ENCODE measurements at regions not wholly inside any gene's neighbourhood (a gene's known extent, or its start where the extent isn't known, plus 50 kb on each side); places are given as distances from the start of the nearest gene placed in this dataset.

DNA sequence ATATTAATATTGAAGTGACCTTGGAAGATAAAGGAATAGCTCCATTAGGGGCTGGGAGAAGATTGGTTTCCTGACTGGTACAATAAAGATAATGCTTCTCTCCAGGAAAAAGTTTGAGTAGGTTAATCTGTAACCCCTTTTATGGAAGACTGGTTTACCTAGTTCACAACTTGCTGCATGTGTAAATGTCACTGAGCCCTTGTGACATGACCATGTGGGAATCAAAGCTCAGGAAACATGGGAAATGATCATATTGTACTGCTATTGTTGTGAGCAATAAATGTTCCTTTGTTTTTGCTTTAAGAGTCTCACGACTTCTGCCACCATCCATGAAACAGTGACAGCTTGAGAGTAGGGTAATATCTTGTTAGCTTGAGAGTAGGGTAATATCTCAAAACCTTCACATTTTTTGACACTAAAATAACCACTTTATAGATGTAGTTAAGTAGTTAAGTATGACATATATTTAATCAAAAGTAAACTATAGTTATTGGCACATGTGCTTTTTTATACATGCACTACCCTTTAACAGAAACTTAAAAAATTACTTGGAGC, 1338.6 kb downstream of the FSCB start:
- Histone ChIP-seq H3K27ac (ENCODE audit: low read depth) (no peak overlapping the region), H3K36me3 (ENCODE audit: insufficient read depth) (no peaks in the 10 kb centered on the region), H3K4me1 (ENCODE audit: insufficient read depth) (no peaks in the 10 kb centered on the region), H3K4me3 (ENCODE audit: low read depth, low read length) (no peak overlapping the region)
- 81% methylated on average over 1 of the region's 1 CpG for WGBS
- DNase-seq (ENCODE audit: extremely low spot score): no peak

DNA sequence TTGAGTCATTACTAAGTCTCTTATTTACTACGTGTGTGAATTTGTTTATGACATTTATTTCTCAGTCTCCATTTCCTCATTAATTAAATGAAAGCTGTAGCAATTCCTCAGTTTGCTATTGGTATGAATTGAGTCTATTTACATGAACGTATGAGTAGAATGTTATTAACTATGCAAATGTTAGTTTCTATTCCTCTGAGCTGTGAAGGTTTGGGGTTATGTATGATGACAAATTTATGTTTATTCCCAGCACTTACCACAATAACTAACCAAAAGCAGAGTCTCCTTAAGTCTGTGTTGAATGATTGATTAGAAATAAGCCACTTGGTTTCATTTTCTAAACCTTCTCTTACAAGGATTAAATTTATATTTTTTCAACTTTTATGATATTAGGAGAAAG, 1340.9 kb downstream of the FSCB start:
- DNase-seq (ENCODE audit: extremely low spot score): no peak
- WGBS: 90% methylated on average over 2 of the region's 2 CpGs
- no peaks in the 10 kb centered on the region for H3K36me3 ChIP-seq (ENCODE audit: insufficient read depth)
- H3K27ac ChIP-seq (ENCODE audit: low read depth): no peak overlapping the region
- H3K4me1 ChIP-seq (ENCODE audit: insufficient read depth): no peaks in the 10 kb centered on the region
- H3K4me3 ChIP-seq (ENCODE audit: low read depth, low read length): no peak overlapping the region

GRCh38 chr14:43165651-43166050, 1341.4 kb downstream of the FSCB start:
- WGBS: 89% methylated on average over 2 of the region's 2 CpGs
- Histone ChIP-seq H3K4me3 (ENCODE audit: low read depth, low read length) (no peak overlapping the region), H3K4me1 (ENCODE audit: insufficient read depth) (no peaks in the 10 kb centered on the region), H3K27ac (ENCODE audit: low read depth) (no peak overlapping the region), H3K36me3 (ENCODE audit: insufficient read depth) (no peaks in the 10 kb centered on the region)
- DNase-seq (ENCODE audit: extremely low spot score): no peak

DNA sequence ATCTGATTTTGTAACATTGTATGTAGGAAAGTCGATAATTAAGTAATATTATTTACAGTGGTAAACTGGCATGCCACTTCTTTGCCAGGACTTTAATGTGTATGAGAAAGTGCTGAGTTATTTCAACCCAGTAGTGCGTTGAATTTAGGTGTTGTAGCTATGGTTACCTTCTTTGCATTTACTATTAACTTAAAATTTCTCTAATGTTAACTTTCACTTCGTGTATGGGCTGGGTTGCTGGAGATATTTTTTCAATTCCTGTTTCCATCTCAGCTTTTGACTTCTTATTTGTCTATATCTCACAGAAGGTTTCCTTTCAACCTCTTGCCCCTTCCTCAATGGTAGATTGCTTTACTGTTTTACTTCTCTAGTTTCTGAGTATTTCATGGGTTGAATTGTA, 1345.6 kb downstream of the FSCB start:
- H3K4me3 ChIP-seq (ENCODE audit: low read depth, low read length): no peak overlapping the region
- no peaks in the 10 kb centered on the region for H3K36me3 ChIP-seq (ENCODE audit: insufficient read depth)
- H3K4me1 ChIP-seq (ENCODE audit: insufficient read depth): no peaks in the 10 kb centered on the region
- no peak overlapping the region for H3K27ac ChIP-seq (ENCODE audit: low read depth)
- DNase-seq (ENCODE audit: extremely low spot score): no peak
- 89% methylated on average over 3 of the region's 3 CpGs for WGBS

- Histone ChIP-seq H3K36me3 (ENCODE audit: insufficient read depth) (no peaks in the 10 kb centered on the region), H3K4me1 (ENCODE audit: insufficient read depth) (no peaks in the 10 kb centered on the region), H3K4me3 (ENCODE audit: low read depth, low read length) (no peak overlapping the region), H3K27ac (ENCODE audit: low read depth) (no peak overlapping the region)
- no peak for DNase-seq (ENCODE audit: extremely low spot score)
- 81% methylated on average over 2 of the region's 2 CpGs for WGBS
Measured at GRCh38 chr14:43157661-43158060, 1349.4 kb downstream of the FSCB start.

DNA sequence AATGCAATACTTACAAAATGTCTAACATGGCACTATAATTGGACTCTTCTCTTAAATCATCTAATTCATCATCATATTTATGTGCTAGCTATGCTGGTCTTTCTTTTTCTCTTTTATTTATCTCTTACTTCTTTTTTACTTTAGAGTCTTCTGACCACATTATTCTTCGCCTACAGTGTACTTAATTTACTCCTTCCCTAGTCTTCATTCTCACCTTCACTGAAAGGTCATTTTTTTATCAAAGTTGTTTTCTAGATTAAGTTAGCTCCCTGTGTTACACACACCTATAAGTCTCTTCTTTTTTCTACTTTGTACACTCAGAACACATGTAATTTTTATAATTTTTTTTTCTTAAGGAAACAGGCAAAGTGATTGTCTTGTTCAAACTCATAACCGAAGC, 1351.2 kb downstream of the FSCB start:
- WGBS: 94% methylated on average over 2 of the region's 2 CpGs
- no peak overlapping the region for H3K27ac ChIP-seq (ENCODE audit: low read depth)
- no peak for DNase-seq (ENCODE audit: extremely low spot score)
- H3K4me1 ChIP-seq (ENCODE audit: insufficient read depth): no peaks in the 10 kb centered on the region
- H3K4me3 ChIP-seq (ENCODE audit: low read depth, low read length): no peak overlapping the region
- no peaks in the 10 kb centered on the region for H3K36me3 ChIP-seq (ENCODE audit: insufficient read depth)

GRCh38 chr14:43155258-43155657, 1351.8 kb downstream of the FSCB start:
- WGBS: 91% methylated on average over 1 of the region's 1 CpG
- no peaks in the 10 kb centered on the region for H3K36me3 ChIP-seq (ENCODE audit: insufficient read depth)

DNA sequence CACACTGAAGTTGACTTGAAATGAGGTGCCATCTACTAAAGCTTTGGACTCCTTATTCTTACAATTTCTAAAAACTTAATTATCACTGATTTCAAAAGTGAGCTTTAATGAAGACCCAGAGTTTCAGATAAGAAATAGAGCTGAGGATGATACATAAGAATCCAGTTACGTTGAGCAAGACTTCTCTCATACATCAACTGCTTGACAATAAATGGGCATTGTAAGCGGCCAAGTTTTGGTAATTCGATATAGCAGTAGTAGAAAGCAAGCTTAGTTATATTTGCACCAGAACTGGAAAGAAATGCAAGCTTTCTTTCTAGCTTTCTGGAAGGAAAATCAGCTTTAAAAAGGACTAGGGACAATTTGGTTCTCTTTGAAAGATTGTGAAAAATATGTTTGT, 1359.6 kb downstream of the FSCB start:
- Histone ChIP-seq H3K4me3 (ENCODE audit: low read depth, low read length) (no peak overlapping the region), H3K36me3 (ENCODE audit: insufficient read depth) (no peaks in the 10 kb centered on the region), H3K27ac (ENCODE audit: low read depth) (no peak overlapping the region), H3K4me1 (ENCODE audit: insufficient read depth) (no peaks in the 10 kb centered on the region)
- WGBS: 68% methylated on average over 3 of the region's 3 CpGs
- no peak for DNase-seq (ENCODE audit: extremely low spot score)

More at GRCh38 chr14:43155258-43155657, 1351.8 kb downstream of the FSCB start:
- no peak overlapping the region for H3K27ac ChIP-seq (ENCODE audit: low read depth)
- no peak for DNase-seq (ENCODE audit: extremely low spot score)
- no peak overlapping the region for H3K4me3 ChIP-seq (ENCODE audit: low read depth, low read length)
- no peaks in the 10 kb centered on the region for H3K4me1 ChIP-seq (ENCODE audit: insufficient read depth)

DNA sequence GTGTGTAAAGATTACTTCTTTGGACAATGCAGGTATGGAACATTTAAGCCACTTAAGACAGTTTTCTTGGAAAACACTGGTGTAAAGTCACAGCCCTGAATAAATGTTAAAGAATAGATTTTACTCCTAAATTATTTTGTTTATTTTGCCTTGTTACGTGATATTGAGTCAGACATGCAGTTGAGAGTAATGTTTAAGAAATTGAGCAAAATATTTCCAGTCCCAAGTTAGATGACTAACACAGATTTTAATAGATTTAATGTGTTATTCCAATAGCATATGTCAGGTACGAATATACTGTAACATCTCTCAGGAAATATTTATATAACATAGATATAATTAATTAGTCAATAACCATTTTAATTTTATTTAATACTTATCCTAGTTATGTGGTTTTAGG, 1361.7 kb downstream of the FSCB start:
- no peaks in the 10 kb centered on the region for H3K4me1 ChIP-seq (ENCODE audit: insufficient read depth)
- DNase-seq (ENCODE audit: extremely low spot score): no peak
- 80% methylated on average over 2 of the region's 2 CpGs for WGBS
- H3K36me3 ChIP-seq (ENCODE audit: insufficient read depth): no peaks in the 10 kb centered on the region
- no peak overlapping the region for H3K27ac ChIP-seq (ENCODE audit: low read depth)
- no peak overlapping the region for H3K4me3 ChIP-seq (ENCODE audit: low read depth, low read length)

GRCh38 chr14:43143106-43143505, 1364.0 kb downstream of the FSCB start:
- Histone ChIP-seq H3K4me1 (ENCODE audit: insufficient read depth) (no peaks in the 10 kb centered on the region), H3K4me3 (ENCODE audit: low read depth, low read length) (no peak overlapping the region), H3K27ac (ENCODE audit: low read depth) (no peak overlapping the region), H3K36me3 (ENCODE audit: insufficient read depth) (no peaks in the 10 kb centered on the region)
- WGBS: 89% methylated on average over 2 of the region's 2 CpGs
- no peak for DNase-seq (ENCODE audit: extremely low spot score)

GRCh38 chr14:43141636-43142191, 1365.4 kb downstream of the FSCB start:
- no peak for DNase-seq (ENCODE audit: extremely low spot score)
- Histone ChIP-seq H3K27ac (ENCODE audit: low read depth) (no peak overlapping the region), H3K36me3 (ENCODE audit: insufficient read depth) (no peaks in the 10 kb centered on the region), H3K4me3 (ENCODE audit: low read depth, low read length) (no peak overlapping the region), H3K4me1 (ENCODE audit: insufficient read depth) (no peaks in the 10 kb centered on the region)
- 96% methylated on average over 17 of the region's 17 CpGs for WGBS

GRCh38 chr14:43140453-43140852, 1366.6 kb downstream of the FSCB start:
- Histone ChIP-seq H3K4me3 (ENCODE audit: low read depth, low read length) (no peak overlapping the region), H3K36me3 (ENCODE audit: insufficient read depth) (no peaks in the 10 kb centered on the region), H3K4me1 (ENCODE audit: insufficient read depth) (no peaks in the 10 kb centered on the region), H3K27ac (ENCODE audit: low read depth) (no peak overlapping the region)
- WGBS: 81% methylated on average over 2 of the region's 2 CpGs
- DNase-seq (ENCODE audit: extremely low spot score): no peak

- no peak for DNase-seq (ENCODE audit: extremely low spot score)
- no peak overlapping the region for H3K4me3 ChIP-seq (ENCODE audit: low read depth, low read length)
- 91% methylated on average over 23 of the region's 23 CpGs for WGBS
- H3K4me1 ChIP-seq (ENCODE audit: insufficient read depth): no peaks in the 10 kb centered on the region
- no peak overlapping the region for H3K27ac ChIP-seq (ENCODE audit: low read depth)
- H3K36me3 ChIP-seq (ENCODE audit: insufficient read depth): no peaks in the 10 kb centered on the region
Measured at GRCh38 chr14:43135877-43136411, 1371.1 kb downstream of the FSCB start.

DNA sequence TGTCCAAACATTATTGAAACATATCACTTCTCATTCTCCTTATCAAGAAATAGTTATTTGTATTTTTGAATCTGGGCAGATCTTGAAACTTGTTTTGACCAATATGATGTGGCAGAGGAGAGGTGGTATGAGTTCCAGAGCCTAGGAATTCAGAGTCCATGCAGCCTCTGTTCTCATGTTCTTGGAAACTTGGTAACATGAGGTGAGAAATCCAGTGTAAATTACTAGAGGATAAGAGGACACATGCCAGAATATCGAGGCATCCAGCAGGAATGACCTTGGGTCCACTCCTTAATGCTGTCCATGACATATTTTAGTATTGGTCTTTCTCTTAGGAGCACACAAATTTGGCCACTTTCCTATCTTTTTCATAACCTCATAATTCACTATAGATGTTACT, 1374.6 kb downstream of the FSCB start:
- Histone ChIP-seq H3K27ac (ENCODE audit: low read depth) (no peak overlapping the region), H3K36me3 (ENCODE audit: insufficient read depth) (no peaks in the 10 kb centered on the region), H3K4me1 (ENCODE audit: insufficient read depth) (no peaks in the 10 kb centered on the region), H3K4me3 (ENCODE audit: low read depth, low read length) (no peak overlapping the region)
- WGBS: 54% methylated on average over 1 of the region's 1 CpG
- no peak for DNase-seq (ENCODE audit: extremely low spot score)
